HUES48 (cell line): ENCODE measurements at regions not wholly inside any gene's neighbourhood (a gene's known extent, or its start where the extent isn't known, plus 50 kb on each side); places are given as distances from the start of the nearest gene placed in this dataset.

ENCODE experiments used
- H3K27ac ChIP-seq: one replicate; pipeline ENCODE4 v1.7.0; 2013; ENCODE audit warnings: low read depth, low read length, inconsistent platforms
- H3K27me3 ChIP-seq: 2 replicates; pipeline ENCODE4 v1.6.1; 2013; ENCODE audit warnings: mild to moderate bottlenecking, low read length; ENCODE audit not compliant: control insufficient read depth, insufficient read depth
- H3K36me3 ChIP-seq: 2 replicates; pipeline ENCODE4 v1.6.1; 2013; ENCODE audit warnings: low read length; ENCODE audit not compliant: control insufficient read depth, insufficient read depth
- H3K4me1 ChIP-seq: 2 replicates; pipeline ENCODE4 v1.6.1; 2013; ENCODE audit warnings: mild to moderate bottlenecking, low read length; ENCODE audit not compliant: control insufficient read depth, insufficient read depth
- H3K4me3 ChIP-seq: 2 replicates; pipeline ENCODE4 v1.5.1; 2013; ENCODE audit warnings: mild to moderate bottlenecking, low read depth, low read length
- H3K9ac ChIP-seq: 2 replicates; pipeline ENCODE4 v1.6.1; 2013; ENCODE audit warnings: mild to moderate bottlenecking, low read depth, low read length, moderate library complexity
- H3K9me3 ChIP-seq: 2 replicates; pipeline ENCODE4 v1.6.1; 2013; ENCODE audit warnings: low read length; ENCODE audit not compliant: control insufficient read depth, insufficient read depth

DNA sequence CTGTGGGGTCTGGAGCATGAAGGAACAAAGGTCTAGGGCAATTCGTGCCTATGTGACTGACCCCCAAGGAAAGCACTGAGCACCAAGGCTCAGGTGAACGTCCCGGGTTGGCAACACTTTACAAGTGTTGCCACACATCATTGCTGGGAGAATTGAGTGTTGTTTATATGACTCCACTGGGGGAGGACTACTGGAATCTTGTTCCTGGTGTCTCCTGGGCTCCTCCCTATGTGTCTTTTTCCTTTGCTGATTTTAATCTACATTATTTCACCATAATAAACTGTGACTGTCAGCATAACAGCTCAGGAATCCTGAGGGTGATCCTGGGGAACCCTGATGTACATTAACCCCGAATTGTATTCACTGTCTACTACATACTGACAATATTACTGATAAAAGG is 207.7 kb upstream of the BMP2 start:
- H3K4me1 ChIP-seq = no peaks in the 10 kb centered on the region
- no peaks in the 10 kb centered on the region for H3K9me3 ChIP-seq
- no peaks in the 10 kb centered on the region for H3K27me3 ChIP-seq
- no peak overlapping the region for H3K27ac ChIP-seq
- H3K4me3 ChIP-seq = no peak overlapping the region
- H3K36me3 ChIP-seq = no peaks in the 10 kb centered on the region
- H3K9ac ChIP-seq = no peak overlapping the region

DNA sequence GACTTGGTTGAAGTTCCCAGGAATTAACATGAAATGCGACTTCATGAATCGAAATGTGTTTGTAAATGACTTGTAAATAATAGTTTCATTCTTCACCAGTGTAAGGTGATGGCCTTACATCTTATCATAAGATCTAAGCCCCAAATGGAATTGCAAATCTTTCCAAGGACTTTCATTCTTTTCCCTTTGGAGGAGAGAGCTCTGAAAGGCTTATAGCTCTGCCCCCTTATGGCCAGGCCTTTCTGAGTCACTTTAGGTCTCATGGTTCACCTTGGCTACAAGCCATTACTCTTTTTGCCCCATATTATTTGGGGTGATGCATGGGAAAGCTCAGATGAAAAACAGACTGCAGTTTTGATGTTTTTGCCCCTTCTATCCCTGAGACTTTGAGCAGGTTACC is 209.1 kb upstream of the BMP2 start:
- H3K27ac ChIP-seq = no peak overlapping the region
- no peak overlapping the region for H3K9ac ChIP-seq
- H3K4me3 ChIP-seq = no peak overlapping the region
- no peaks in the 10 kb centered on the region for H3K36me3 ChIP-seq
- H3K9me3 ChIP-seq = no peaks in the 10 kb centered on the region
- H3K27me3 ChIP-seq = no peaks in the 10 kb centered on the region
- no peaks in the 10 kb centered on the region for H3K4me1 ChIP-seq

DNA sequence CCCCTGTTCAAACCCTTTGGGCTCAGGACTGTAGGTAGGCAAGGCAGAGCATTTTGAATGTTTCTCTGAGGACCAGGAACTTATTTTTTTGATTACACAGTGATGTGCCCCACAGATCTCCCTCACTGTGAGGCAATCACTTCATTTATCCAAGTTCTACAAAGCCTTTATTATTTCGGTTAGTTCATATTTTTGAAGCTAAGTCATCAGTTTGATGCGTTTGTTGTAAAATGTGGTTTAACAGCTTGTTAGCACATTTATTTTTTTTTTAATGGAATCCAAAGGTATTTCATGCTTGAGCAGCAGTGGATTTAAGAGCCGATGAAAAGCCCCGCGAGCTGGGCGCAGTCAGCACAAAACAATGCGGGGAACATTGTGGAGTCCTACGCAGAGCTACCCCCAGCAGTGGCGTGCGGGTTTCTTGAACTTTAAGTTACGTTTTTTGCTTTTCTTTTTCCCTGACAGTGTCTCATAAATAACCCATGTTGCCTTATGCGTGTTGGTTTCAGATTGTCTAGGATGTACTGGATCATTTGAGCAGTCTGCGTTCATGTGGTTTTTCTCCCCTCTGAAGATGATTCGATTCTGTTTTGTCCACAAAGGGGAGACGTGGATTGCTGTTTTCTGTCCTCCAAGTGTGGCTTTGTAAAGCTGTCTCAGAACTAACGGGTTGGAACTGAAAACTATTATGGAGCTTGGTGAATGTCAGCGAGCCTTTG is 233.6 kb upstream of the BMP2 start:
- H3K36me3 ChIP-seq = no peaks in the 10 kb centered on the region
- H3K9me3 ChIP-seq = no peaks in the 10 kb centered on the region
- no peak overlapping the region for H3K4me3 ChIP-seq
- no peak overlapping the region for H3K9ac ChIP-seq
- no peak overlapping the region for H3K27ac ChIP-seq
- no peaks in the 10 kb centered on the region for H3K27me3 ChIP-seq
- no peaks in the 10 kb centered on the region for H3K4me1 ChIP-seq

DNA sequence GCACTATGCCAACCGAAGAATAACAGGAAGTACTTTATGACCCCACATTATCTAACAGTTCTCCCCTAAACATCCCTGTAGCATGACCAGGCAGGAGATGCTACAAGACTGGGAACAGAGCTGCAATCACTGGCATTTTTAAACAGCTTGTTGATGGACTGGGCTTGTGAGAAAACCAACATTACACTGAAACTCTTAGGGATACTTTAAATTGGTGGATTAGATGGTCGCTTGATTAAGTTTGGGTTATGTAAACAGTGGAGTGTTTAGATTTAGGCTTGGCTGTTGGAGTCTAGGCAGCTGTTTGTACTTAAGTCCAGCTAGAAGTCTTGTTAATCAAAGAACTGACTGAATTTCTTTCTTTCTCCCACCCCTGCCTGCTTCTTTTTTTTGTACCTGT is 234.1 kb upstream of the BMP2 start:
- Histone ChIP-seq H3K9ac (no peak overlapping the region), H3K27me3 (no peaks in the 10 kb centered on the region), H3K27ac (no peak overlapping the region), H3K36me3 (no peaks in the 10 kb centered on the region), H3K4me1 (no peaks in the 10 kb centered on the region), H3K9me3 (no peaks in the 10 kb centered on the region), H3K4me3 (no peak overlapping the region)

DNA sequence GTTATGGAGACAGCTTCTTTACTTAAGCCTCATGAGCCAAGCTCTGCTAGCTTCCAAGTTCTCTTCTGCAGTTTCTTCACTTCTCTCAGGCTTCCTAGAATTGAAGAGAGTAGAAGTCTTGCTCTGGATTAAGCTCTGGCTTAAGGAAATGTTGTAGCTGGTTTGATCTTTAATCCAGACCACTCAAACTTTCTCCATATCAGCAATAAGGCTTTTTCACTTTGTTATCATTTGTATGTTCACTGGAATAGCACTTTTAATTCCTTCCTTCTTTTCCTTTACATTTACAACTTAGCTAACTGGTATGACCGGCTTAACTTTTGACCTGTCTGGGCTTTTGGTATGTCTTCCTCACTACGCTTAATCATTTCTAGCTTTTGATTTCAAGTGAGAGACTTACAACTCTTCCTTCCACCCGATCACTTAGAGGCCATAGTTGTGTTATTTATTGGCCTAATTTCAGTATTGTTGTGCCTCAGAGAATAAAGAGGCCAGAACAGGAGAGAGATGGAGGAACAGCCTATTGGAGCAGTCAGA is 236.6 kb upstream of the BMP2 start:
- Histone ChIP-seq H3K9me3 (no peaks in the 10 kb centered on the region), H3K4me1 (no peaks in the 10 kb centered on the region), H3K27me3 (no peaks in the 10 kb centered on the region), H3K9ac (no peak overlapping the region), H3K4me3 (no peak overlapping the region), H3K36me3 (no peaks in the 10 kb centered on the region), H3K27ac (no peak overlapping the region)

DNA sequence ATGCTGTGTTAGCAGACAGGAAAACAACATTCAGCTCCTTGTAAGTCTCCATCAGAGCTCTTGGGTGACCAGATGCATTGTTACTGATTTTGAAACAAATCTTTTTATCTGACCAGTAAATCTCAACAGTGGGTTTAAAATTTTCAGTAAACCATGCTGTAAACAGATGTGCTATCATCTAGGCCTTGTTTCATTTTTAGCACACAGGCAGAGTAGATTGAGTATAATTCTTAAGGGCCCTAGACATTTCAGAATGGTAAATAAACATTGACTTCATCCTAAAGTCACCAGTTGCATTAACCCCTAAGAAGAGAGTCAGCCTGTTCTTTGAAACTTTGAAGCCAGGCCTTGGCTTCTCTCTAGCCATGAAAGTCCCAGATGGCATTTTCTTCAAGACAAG is 237.2 kb upstream of the BMP2 start:
- H3K27ac ChIP-seq = no peak overlapping the region
- no peaks in the 10 kb centered on the region for H3K27me3 ChIP-seq
- no peak overlapping the region for H3K4me3 ChIP-seq
- H3K9me3 ChIP-seq = no peaks in the 10 kb centered on the region
- H3K4me1 ChIP-seq = no peaks in the 10 kb centered on the region
- H3K9ac ChIP-seq = no peak overlapping the region
- no peaks in the 10 kb centered on the region for H3K36me3 ChIP-seq

DNA sequence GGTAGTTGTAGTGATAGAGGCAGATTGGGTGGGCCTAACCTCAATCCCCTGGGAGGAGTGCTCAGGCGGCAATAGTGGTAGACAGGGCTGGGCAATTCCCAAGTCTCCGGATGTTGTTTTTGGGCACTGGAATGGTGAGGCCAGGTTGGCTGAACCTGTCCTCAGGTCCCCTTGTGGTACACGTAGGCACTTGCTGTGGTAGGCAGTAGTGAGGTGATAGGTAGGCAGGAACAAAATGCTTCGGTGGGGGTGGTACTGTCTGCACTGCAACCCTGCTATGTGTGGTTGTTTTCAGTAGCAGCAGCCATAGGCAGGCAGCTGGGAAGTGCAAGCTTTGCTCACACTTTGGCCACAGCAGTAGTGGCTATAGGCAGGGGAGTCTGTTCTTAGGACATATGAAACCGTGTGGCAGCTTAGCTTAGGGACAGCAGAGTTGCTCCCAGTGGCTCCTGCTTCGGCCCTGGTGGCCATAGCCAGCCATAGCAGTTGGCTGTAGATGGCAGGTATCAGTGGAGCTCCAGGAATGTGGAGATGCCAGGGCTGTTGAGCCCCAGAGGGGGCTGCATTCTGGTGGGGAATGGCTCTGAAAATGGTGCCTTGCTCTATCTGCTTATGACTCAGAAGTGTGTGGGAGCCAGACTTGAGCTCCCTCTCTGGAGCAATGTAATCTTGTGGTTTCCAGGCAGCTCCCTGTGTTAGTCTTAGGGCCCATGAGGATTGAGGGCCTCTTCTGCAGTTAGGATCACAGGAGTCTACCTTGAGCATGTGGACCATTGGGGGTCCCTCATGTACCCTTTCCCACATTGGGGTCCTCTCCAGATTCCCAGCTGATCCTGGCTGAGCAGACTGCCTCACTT is 241.8 kb upstream of the BMP2 start:
- H3K27me3 ChIP-seq = no peaks in the 10 kb centered on the region

DNA sequence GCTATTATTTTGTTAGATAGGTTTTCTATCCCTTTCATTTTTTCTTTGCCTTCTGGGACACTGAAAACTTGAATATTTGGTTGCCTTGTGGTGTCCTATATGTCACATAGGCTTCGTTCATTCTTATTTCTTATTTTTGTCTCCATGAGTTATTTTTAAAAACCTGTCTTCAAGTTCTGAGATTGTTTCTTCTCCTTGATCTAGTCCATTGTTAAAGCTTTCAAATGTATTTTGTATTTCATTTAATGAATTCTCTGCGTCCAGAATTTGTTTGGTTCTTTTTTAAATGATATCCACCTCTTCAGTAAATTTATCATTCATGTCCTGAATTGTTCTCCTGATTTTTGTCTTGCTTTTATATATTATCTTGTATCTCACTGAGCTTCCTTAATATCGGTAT is 243.2 kb upstream of the BMP2 start:
- Histone ChIP-seq H3K9me3 (no peaks in the 10 kb centered on the region), H3K36me3 (no peaks in the 10 kb centered on the region), H3K27ac (no peak overlapping the region), H3K4me1 (no peaks in the 10 kb centered on the region), H3K4me3 (no peak overlapping the region), H3K9ac (no peak overlapping the region), H3K27me3 (no peaks in the 10 kb centered on the region)

More for the DNA sequence above, 241.8 kb upstream of the BMP2 start:
- Histone ChIP-seq H3K4me3 (no peak overlapping the region), H3K36me3 (no peaks in the 10 kb centered on the region), H3K27ac (no peak overlapping the region), H3K9ac (no peak overlapping the region), H3K4me1 (no peaks in the 10 kb centered on the region), H3K9me3 (no peaks in the 10 kb centered on the region)

DNA sequence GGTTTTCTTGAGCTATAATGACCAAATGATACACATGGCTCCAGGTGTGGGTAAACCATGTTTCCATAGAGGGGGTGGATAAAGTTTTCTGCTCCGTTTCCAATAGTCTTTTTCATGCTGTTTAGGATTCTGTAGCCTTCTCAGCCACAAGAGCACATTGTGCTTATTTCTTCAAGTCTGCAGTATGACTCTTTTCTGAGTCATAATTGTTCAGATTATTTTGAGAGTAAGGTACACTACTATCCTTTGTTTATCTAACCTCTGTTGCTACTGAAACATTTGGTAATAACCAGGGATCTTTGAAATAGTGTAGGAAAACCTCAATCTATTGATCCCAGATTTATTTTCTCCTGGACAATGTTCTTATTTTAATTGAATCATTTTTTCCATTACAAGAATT is 247.9 kb upstream of the BMP2 start:
- Histone ChIP-seq H3K4me1 (no peaks in the 10 kb centered on the region), H3K27me3 (no peaks in the 10 kb centered on the region), H3K9me3 (no peaks in the 10 kb centered on the region), H3K36me3 (no peaks in the 10 kb centered on the region), H3K4me3 (no peak overlapping the region), H3K9ac (no peak overlapping the region), H3K27ac (no peak overlapping the region)

DNA sequence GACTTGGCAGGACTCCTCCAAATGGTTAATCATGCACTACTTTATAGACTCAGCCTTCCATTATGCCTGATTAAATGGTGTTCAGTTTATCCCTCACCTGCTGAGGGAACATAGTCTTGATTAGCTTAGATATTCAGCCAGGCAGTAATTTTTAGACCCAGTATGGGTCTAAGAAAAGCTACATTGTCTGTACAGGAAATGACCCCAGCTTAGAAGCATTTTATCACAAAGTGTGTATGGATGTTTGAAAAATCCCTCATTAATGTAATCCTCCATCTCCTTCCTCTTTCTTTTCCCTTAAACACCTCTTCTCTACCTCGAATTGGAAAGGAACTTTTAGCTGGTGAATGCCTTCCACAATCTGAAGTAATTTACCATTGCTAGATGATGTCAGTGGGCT is 252.2 kb upstream of the BMP2 start:
- H3K4me1 ChIP-seq = no peaks in the 10 kb centered on the region

DNA sequence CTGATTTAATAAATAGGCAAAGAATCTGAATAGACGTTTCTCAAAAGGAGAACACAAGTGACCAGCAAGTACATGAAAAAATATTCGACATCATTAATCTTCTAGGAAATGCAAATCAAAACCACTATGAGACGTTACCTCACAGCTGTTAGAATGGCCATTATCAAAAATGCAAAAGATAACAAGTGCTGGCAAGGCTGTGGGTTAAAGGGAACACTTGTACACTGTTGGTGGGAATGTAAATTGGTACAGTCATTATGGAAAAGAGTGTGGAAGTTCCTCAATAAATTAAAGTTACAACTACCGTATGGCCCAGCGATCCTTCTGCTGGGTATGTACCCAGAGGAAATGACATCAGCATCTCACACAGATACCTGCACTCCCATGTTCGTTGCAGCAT is 253.9 kb upstream of the BMP2 start:
- Histone ChIP-seq H3K9ac (no peak overlapping the region), H3K9me3 (no peaks in the 10 kb centered on the region), H3K27ac (no peak overlapping the region), H3K4me3 (no peak overlapping the region), H3K27me3 (no peaks in the 10 kb centered on the region), H3K36me3 (no peaks in the 10 kb centered on the region), H3K4me1 (no peaks in the 10 kb centered on the region)

More for the DNA sequence above, 252.2 kb upstream of the BMP2 start:
- H3K36me3 ChIP-seq = no peaks in the 10 kb centered on the region
- no peak overlapping the region for H3K4me3 ChIP-seq
- H3K9ac ChIP-seq = no peak overlapping the region
- no peaks in the 10 kb centered on the region for H3K27me3 ChIP-seq
- H3K9me3 ChIP-seq = no peaks in the 10 kb centered on the region
- H3K27ac ChIP-seq = no peak overlapping the region
